Neural crest cell (in vitro differentiated cells): ENCODE measurements at regions not wholly inside any gene's neighbourhood (a gene's known extent, or its start where the extent isn't known, plus 50 kb on each side); places are given as distances from the start of the nearest gene placed in this dataset.

ENCODE experiments used
- DNase-seq: peaks from one replicate; pipeline ENCODE4 v3.0.0; 2021; ENCODE audit warnings: low read depth, mixed read lengths, low spot score
- H3K27ac Mint-ChIP-seq: one replicate; pipeline ENCODE4 v1.8.0; 2021; ENCODE audit warnings: mild to moderate bottlenecking, mixed read lengths; ENCODE audit not compliant: unreplicated experiment
- H3K27me3 Mint-ChIP-seq: 2 replicates; pipeline ENCODE4 v1.8.0; 2021; ENCODE audit warnings: low read depth, mild to moderate bottlenecking, mixed read lengths
- H3K36me3 Mint-ChIP-seq: 2 replicates; pipeline ENCODE4 v1.8.0; 2021; ENCODE audit warnings: low read depth, mild to moderate bottlenecking, mixed read lengths
- H3K4me1 Mint-ChIP-seq: 2 replicates; pipeline ENCODE4 v1.8.0; 2021; ENCODE audit warnings: mixed read lengths
- H3K4me3 Mint-ChIP-seq: one replicate; pipeline ENCODE4 v1.8.0; 2021; ENCODE audit warnings: mild to moderate bottlenecking, mixed read lengths
- H3K9me3 Mint-ChIP-seq: 2 replicates; pipeline ENCODE4 v1.8.0; 2021; ENCODE audit warnings: mixed read lengths
- TF ChIP-seq, protein P1 (sequence below): fragments of 200-600 bp; sonication (generic); conservative IDR thresholded peaks from 2 replicates; pipeline ENCODE4 v1.5.0; 2021; ENCODE audit warnings: antibody characterized with exemption, mild to moderate bottlenecking

GRCh38 chr11:90774727-90775566 is 552.1 kb upstream of the CHORDC1 start:
- TF ChIP-seq, protein P1, sequence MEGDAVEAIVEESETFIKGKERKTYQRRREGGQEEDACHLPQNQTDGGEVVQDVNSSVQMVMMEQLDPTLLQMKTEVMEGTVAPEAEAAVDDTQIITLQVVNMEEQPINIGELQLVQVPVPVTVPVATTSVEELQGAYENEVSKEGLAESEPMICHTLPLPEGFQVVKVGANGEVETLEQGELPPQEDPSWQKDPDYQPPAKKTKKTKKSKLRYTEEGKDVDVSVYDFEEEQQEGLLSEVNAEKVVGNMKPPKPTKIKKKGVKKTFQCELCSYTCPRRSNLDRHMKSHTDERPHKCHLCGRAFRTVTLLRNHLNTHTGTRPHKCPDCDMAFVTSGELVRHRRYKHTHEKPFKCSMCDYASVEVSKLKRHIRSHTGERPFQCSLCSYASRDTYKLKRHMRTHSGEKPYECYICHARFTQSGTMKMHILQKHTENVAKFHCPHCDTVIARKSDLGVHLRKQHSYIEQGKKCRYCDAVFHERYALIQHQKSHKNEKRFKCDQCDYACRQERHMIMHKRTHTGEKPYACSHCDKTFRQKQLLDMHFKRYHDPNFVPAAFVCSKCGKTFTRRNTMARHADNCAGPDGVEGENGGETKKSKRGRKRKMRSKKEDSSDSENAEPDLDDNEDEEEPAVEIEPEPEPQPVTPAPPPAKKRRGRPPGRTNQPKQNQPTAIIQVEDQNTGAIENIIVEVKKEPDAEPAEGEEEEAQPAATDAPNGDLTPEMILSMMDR, result no peak
- no peak overlapping the region for H3K4me3 Mint-ChIP-seq
- DNase-seq, result no peak
- no peaks in the 10 kb centered on the region for H3K27me3 Mint-ChIP-seq
- peaks cover 8% of the 10 kb centered on the region for H3K9me3 Mint-ChIP-seq
- H3K27ac Mint-ChIP-seq, result peak overlapping the region; percentile 85
- H3K36me3 Mint-ChIP-seq, result no peaks in the 10 kb centered on the region
- H3K4me1 Mint-ChIP-seq, result peaks cover 6% of the 10 kb centered on the region

GRCh38 chr11:90770007-90770406 is 547.2 kb upstream of the CHORDC1 start:
- TF ChIP-seq, protein P1, result no peak
- H3K27ac Mint-ChIP-seq, result no peak overlapping the region
- no peaks in the 10 kb centered on the region for H3K4me1 Mint-ChIP-seq
- H3K27me3 Mint-ChIP-seq, result no peaks in the 10 kb centered on the region
- no peak overlapping the region for H3K4me3 Mint-ChIP-seq
- H3K36me3 Mint-ChIP-seq, result no peaks in the 10 kb centered on the region
- no peak for DNase-seq
- H3K9me3 Mint-ChIP-seq, result peaks cover 5% of the 10 kb centered on the region

GRCh38 chr11:90766121-90766520 is 543.3 kb upstream of the CHORDC1 start:
- Mint-ChIP-seq H3K4me1 (no peaks in the 10 kb centered on the region), H3K27me3 (no peaks in the 10 kb centered on the region), H3K9me3 (peaks cover 3% of the 10 kb centered on the region), H3K27ac (no peak overlapping the region), H3K36me3 (no peaks in the 10 kb centered on the region), H3K4me3 (no peak overlapping the region)
- no peak for DNase-seq
- TF ChIP-seq, protein P1, result no peak

GRCh38 chr11:90764691-90765090 is 541.8 kb upstream of the CHORDC1 start:
- Mint-ChIP-seq H3K27ac (no peak overlapping the region), H3K27me3 (no peaks in the 10 kb centered on the region), H3K4me3 (no peak overlapping the region), H3K36me3 (no peaks in the 10 kb centered on the region), H3K9me3 (no peaks in the 10 kb centered on the region), H3K4me1 (no peaks in the 10 kb centered on the region)
- no peak for DNase-seq
- TF ChIP-seq, protein P1, result no peak

GRCh38 chr11:90757849-90758494 is 535.1 kb upstream of the CHORDC1 start:
- Mint-ChIP-seq H3K27ac (no peak overlapping the region), H3K4me1 (no peaks in the 10 kb centered on the region), H3K9me3 (no peaks in the 10 kb centered on the region), H3K27me3 (no peaks in the 10 kb centered on the region), H3K4me3 (no peak overlapping the region), H3K36me3 (no peaks in the 10 kb centered on the region)
- TF ChIP-seq, protein P1, result no peak
- no peak for DNase-seq
